ENCODE measurements at regions not wholly inside any gene's neighbourhood (a gene's known extent, or its start where the extent isn't known, plus 50 kb on each side); places are given as distances from the start of the nearest gene placed in this dataset.
A peak's percentile ranks its signal among the peaks of the same experiment; 100 is the strongest.

- ATAC-seq = no peak
- ChIA-PET POLR2A (no interaction called here), CTCF (no interaction called here)
- Histone ChIP-seq H3K36me3 (ENCODE audit: control insufficient read depth in 2 of 3, insufficient read depth in 3 of 3, low read length in 3 of 3) (no peaks in the 10 kb centered on the region), H3K4me3 (ENCODE audit: low read length) (no peak overlapping the region), H3K4me1 (ENCODE audit: control insufficient read depth in 2 of 2, insufficient read depth in 2 of 2, low read length in 2 of 2) (no peaks in the 10 kb centered on the region), H3K27ac (ENCODE audit: low read depth, low read length) (no peak overlapping the region), H3K9me3 (ENCODE audit: control insufficient read depth in 2 of 3, low read length in 3 of 3) (no peaks in the 10 kb centered on the region), H3K27me3 (ENCODE audit: control insufficient read depth in 2 of 2, insufficient read depth in 2 of 2, low read length in 2 of 2) (no peaks in the 10 kb centered on the region)
- Mint-ChIP-seq H3K27ac (no peak overlapping the region), H3K36me3 (peaks cover 0 to under 1% (median 0%) of the 10 kb centered on the region in 5 donors), H3K9me3 (peaks cover 0 to 1% (median under 1%) of the 10 kb centered on the region in 11 donors), H3K4me3 (no peak overlapping the region), H3K27me3 (peaks cover under 1 to 21% (median 14%) of the 10 kb centered on the region in 5 donors), H3K4me1 (peaks cover 0 to 5% (median 0%) of the 10 kb centered on the region in 7 donors)
- intact Hi-C loops (cut with micrococcal nuclease) = no loop called here
- no peak for DNase-seq
Measured at GRCh38 chr4:41838590-41838989, 90.1 kb upstream of the PHOX2B start.

GRCh38 chr4:41835321-41835995 lies 86.9 kb upstream of the PHOX2B start:
- Mint-ChIP-seq H3K27me3 (peaks cover 4 to 31% (median 22%) of the 10 kb centered on the region in 5 donors), H3K36me3 (no peaks in the 10 kb centered on the region), H3K9me3 (peaks cover 0 to 6% (median 0%) of the 10 kb centered on the region in 11 donors), H3K27ac (no peak overlapping the region), H3K4me1 (peaks cover 0 to 5% (median 0%) of the 10 kb centered on the region in 7 donors), H3K4me3 (no peak overlapping the region)
- ATAC-seq (no peak), DNase-seq (no peak)
- CTCF ChIA-PET = no interaction called here
- Histone ChIP-seq H3K27ac (ENCODE audit: low read depth, low read length) (no peak overlapping the region), H3K27me3 (ENCODE audit: control insufficient read depth in 2 of 2, insufficient read depth in 2 of 2, low read length in 2 of 2) (no peaks in the 10 kb centered on the region), H3K4me3 (ENCODE audit: low read length) (no peak overlapping the region), H3K4me1 (ENCODE audit: control insufficient read depth in 2 of 2, insufficient read depth in 2 of 2, low read length in 2 of 2) (no peaks in the 10 kb centered on the region), H3K9me3 (ENCODE audit: control insufficient read depth in 2 of 3, low read length in 3 of 3) (no peaks in the 10 kb centered on the region), H3K36me3 (ENCODE audit: control insufficient read depth in 2 of 3, insufficient read depth in 3 of 3, low read length in 3 of 3) (no peaks in the 10 kb centered on the region)
- intact Hi-C loops (cut with micrococcal nuclease) = no loop called here
- POLR2A ChIA-PET = no interaction called here

GRCh38 chr4:41832961-41833360 lies 84.4 kb upstream of the PHOX2B start:
- Mint-ChIP-seq H3K27me3 (peaks cover 4 to 42% (median 29%) of the 10 kb centered on the region in 5 donors), H3K27ac (no peak overlapping the region), H3K4me1 (no peaks in the 10 kb centered on the region), H3K9me3 (peaks cover 0 to 6% (median 2%) of the 10 kb centered on the region in 11 donors), H3K4me3 (no peak overlapping the region), H3K36me3 (peaks cover 0 to 5% (median 0%) of the 10 kb centered on the region in 5 donors)
- Histone ChIP-seq H3K9me3 (ENCODE audit: control insufficient read depth in 2 of 3, low read length in 3 of 3) (no peaks in the 10 kb centered on the region), H3K27ac (ENCODE audit: low read depth, low read length) (no peak overlapping the region), H3K36me3 (ENCODE audit: control insufficient read depth in 2 of 3, insufficient read depth in 3 of 3, low read length in 3 of 3) (no peaks in the 10 kb centered on the region), H3K4me1 (ENCODE audit: control insufficient read depth in 2 of 2, insufficient read depth in 2 of 2, low read length in 2 of 2) (no peaks in the 10 kb centered on the region), H3K27me3 (ENCODE audit: control insufficient read depth in 2 of 2, insufficient read depth in 2 of 2, low read length in 2 of 2) (no peaks in the 10 kb centered on the region), H3K4me3 (ENCODE audit: low read length) (no peak overlapping the region)
- DNase-seq (no peak), ATAC-seq (no peak)
- intact Hi-C loops (cut with micrococcal nuclease) = no loop called here
- ChIA-PET POLR2A (no interaction called here), CTCF (no interaction called here)

GRCh38 chr4:41822325-41822724 lies 73.8 kb upstream of the PHOX2B start:
- H3K4me3 Mint-ChIP-seq = no peak overlapping the region
- H3K27ac ChIP-seq (ENCODE audit: low read depth, low read length) = no peak overlapping the region
- no peaks in the 10 kb centered on the region for H3K9me3 ChIP-seq (ENCODE audit: control insufficient read depth in 2 of 3, low read length in 3 of 3)
- CTCF ChIA-PET = no interaction called here
- H3K4me3 ChIP-seq (ENCODE audit: low read length) = no peak overlapping the region
- peaks cover 7 to 37% (median 25%) of the 10 kb centered on the region in 5 donors for H3K27me3 Mint-ChIP-seq
- H3K36me3 ChIP-seq (ENCODE audit: control insufficient read depth in 2 of 3, insufficient read depth in 3 of 3, low read length in 3 of 3) = no peaks in the 10 kb centered on the region
- DNase-seq (no peak), ATAC-seq (no peak)
- H3K9me3 Mint-ChIP-seq = peaks cover 0 to 17% (median 0%) of the 10 kb centered on the region in 11 donors
- POLR2A ChIA-PET = no interaction called here
- H3K4me1 Mint-ChIP-seq = no peaks in the 10 kb centered on the region
- H3K36me3 Mint-ChIP-seq = peaks cover 0 to 3% (median 0%) of the 10 kb centered on the region in 5 donors
- no peaks in the 10 kb centered on the region for H3K27me3 ChIP-seq (ENCODE audit: control insufficient read depth in 2 of 2, insufficient read depth in 2 of 2, low read length in 2 of 2)
- no peak overlapping the region for H3K27ac Mint-ChIP-seq
- H3K4me1 ChIP-seq (ENCODE audit: control insufficient read depth in 2 of 2, insufficient read depth in 2 of 2, low read length in 2 of 2) = no peaks in the 10 kb centered on the region
- intact Hi-C loops (cut with micrococcal nuclease) = no loop called here

- Histone ChIP-seq H3K27me3 (ENCODE audit: control insufficient read depth in 2 of 2, insufficient read depth in 2 of 2, low read length in 2 of 2) (no peaks in the 10 kb centered on the region), H3K4me3 (ENCODE audit: low read length) (no peak overlapping the region), H3K36me3 (ENCODE audit: control insufficient read depth in 2 of 3, insufficient read depth in 3 of 3, low read length in 3 of 3) (no peaks in the 10 kb centered on the region), H3K9me3 (ENCODE audit: control insufficient read depth in 2 of 3, low read length in 3 of 3) (no peaks in the 10 kb centered on the region), H3K27ac (ENCODE audit: low read depth, low read length) (no peak overlapping the region), H3K4me1 (ENCODE audit: control insufficient read depth in 2 of 2, insufficient read depth in 2 of 2, low read length in 2 of 2) (no peaks in the 10 kb centered on the region)
- Mint-ChIP-seq H3K9me3 (peaks cover 0 to 8% (median 0%) of the 10 kb centered on the region in 11 donors), H3K27me3 (peaks cover 7 to 36% (median 21%) of the 10 kb centered on the region in 5 donors), H3K4me1 (no peaks in the 10 kb centered on the region), H3K36me3 (no peaks in the 10 kb centered on the region), H3K4me3 (no peak overlapping the region), H3K27ac (no peak overlapping the region)
- ChIA-PET CTCF (no interaction called here), POLR2A (no interaction called here)
- DNase-seq (no peak), ATAC-seq (no peak)
- intact Hi-C loops (cut with micrococcal nuclease) = no loop called here
Measured at GRCh38 chr4:41820473-41820872, 71.9 kb upstream of the PHOX2B start.

GRCh38 chr4:41819621-41820020 lies 71.1 kb upstream of the PHOX2B start:
- Mint-ChIP-seq H3K9me3 (peaks cover 0 to 8% (median 0%) of the 10 kb centered on the region in 11 donors), H3K27ac (no peak overlapping the region)

GRCh38 chr4:41815473-41815872 lies 66.9 kb upstream of the PHOX2B start:
- Mint-ChIP-seq H3K4me1 (no peaks in the 10 kb centered on the region), H3K36me3 (no peaks in the 10 kb centered on the region)
- CTCF ChIA-PET = no interaction called here

More at GRCh38 chr4:41819621-41820020, 71.1 kb upstream of the PHOX2B start:
- intact Hi-C loops (cut with micrococcal nuclease) = no loop called here
- no peak overlapping the region for H3K4me3 Mint-ChIP-seq
- CTCF ChIA-PET = no interaction called here
- Histone ChIP-seq H3K36me3 (ENCODE audit: control insufficient read depth in 2 of 3, insufficient read depth in 3 of 3, low read length in 3 of 3) (no peaks in the 10 kb centered on the region), H3K4me3 (ENCODE audit: low read length) (no peak overlapping the region), H3K9me3 (ENCODE audit: control insufficient read depth in 2 of 3, low read length in 3 of 3) (no peaks in the 10 kb centered on the region), H3K27ac (ENCODE audit: low read depth, low read length) (no peak overlapping the region), H3K4me1 (ENCODE audit: control insufficient read depth in 2 of 2, insufficient read depth in 2 of 2, low read length in 2 of 2) (no peaks in the 10 kb centered on the region), H3K27me3 (ENCODE audit: control insufficient read depth in 2 of 2, insufficient read depth in 2 of 2, low read length in 2 of 2) (no peaks in the 10 kb centered on the region)
- H3K4me1 Mint-ChIP-seq = no peaks in the 10 kb centered on the region
- ATAC-seq = no peak
- DNase-seq = no peak
- peaks cover 7 to 45% (median 30%) of the 10 kb centered on the region in 5 donors for H3K27me3 Mint-ChIP-seq
- POLR2A ChIA-PET = no interaction called here
- H3K36me3 Mint-ChIP-seq = no peaks in the 10 kb centered on the region

More at GRCh38 chr4:41815473-41815872, 66.9 kb upstream of the PHOX2B start:
- DNase-seq (no peak), ATAC-seq (no peak)
- H3K27me3 ChIP-seq (ENCODE audit: control insufficient read depth in 2 of 2, insufficient read depth in 2 of 2, low read length in 2 of 2) = no peaks in the 10 kb centered on the region
- no peaks in the 10 kb centered on the region for H3K9me3 ChIP-seq (ENCODE audit: control insufficient read depth in 2 of 3, low read length in 3 of 3)
- intact Hi-C loops (cut with micrococcal nuclease) = no loop called here
- H3K4me3 ChIP-seq (ENCODE audit: low read length) = no peak overlapping the region
- Mint-ChIP-seq H3K27ac (peak overlapping the region in 1 of 9 donors; percentile 20), H3K27me3 (peaks cover 0 to 38% (median 25%) of the 10 kb centered on the region in 5 donors), H3K9me3 (peaks cover 1 to 12% (median 5%) of the 10 kb centered on the region in 11 donors), H3K4me3 (no peak overlapping the region)
- POLR2A ChIA-PET = no interaction called here
- H3K36me3 ChIP-seq (ENCODE audit: control insufficient read depth in 2 of 3, insufficient read depth in 3 of 3, low read length in 3 of 3) = no peaks in the 10 kb centered on the region
- H3K27ac ChIP-seq (ENCODE audit: low read depth, low read length) = no peak overlapping the region
- H3K4me1 ChIP-seq (ENCODE audit: control insufficient read depth in 2 of 2, insufficient read depth in 2 of 2, low read length in 2 of 2) = no peaks in the 10 kb centered on the region
